CD14-positive monocyte (primary cell): ENCODE measurements at regions not wholly inside any gene's neighbourhood (a gene's known extent, or its start where the extent isn't known, plus 50 kb on each side); places are given as distances from the start of the nearest gene placed in this dataset.

Experiments
- DNase-seq, 3 donors: peaks; one replicate each; pipeline ENCODE4 v3.0.0-alpha.2; 2011 to 2022
- H2AFZ ChIP-seq: 2 replicates; pipeline ENCODE4 v1.6.0; 2012; ENCODE audit warnings: mild to moderate bottlenecking, low read depth, low read length, inconsistent platforms; ENCODE audit not compliant: insufficient read depth, poor library complexity, severe bottlenecking
- H3K27ac ChIP-seq, 2 donors: 1 replicate in 1 of 2; 2 replicates in 1 of 2; pipeline ENCODE4 v1.5.1; 2012 to 2013; ENCODE audit warnings: low read length in 2 of 2, control low read depth in 1 of 2, inconsistent platforms in 1 of 2, low read depth in 1 of 2, mild to moderate bottlenecking in 1 of 2
- H3K27me3 ChIP-seq, 2 donors: one replicate each; pipeline versions ENCODE4 v1.6.0 to v1.6.1; 2011 to 2013; ENCODE audit warnings: low read length in 2 of 2; ENCODE audit not compliant: control insufficient read depth in 2 of 2, insufficient read depth in 2 of 2
- H3K36me3 ChIP-seq, 2 donors: replicated peaks in 1 of 2; 1 replicate in 1 of 2; 2 replicates in 1 of 2; pipeline versions ENCODE4 v1.5.1 to v1.6.1; 2012 to 2013; ENCODE audit warnings: low read length in 2 of 2, control low read depth in 1 of 2, inconsistent platforms in 1 of 2, mild to moderate bottlenecking in 1 of 2; ENCODE audit not compliant: insufficient read depth in 2 of 2, control insufficient read depth in 1 of 2
- H3K4me1 ChIP-seq, 2 donors: 1 replicate in 1 of 2; 2 replicates in 1 of 2; pipeline versions ENCODE4 v1.5.1 to v1.6.1; 2012 to 2013; ENCODE audit warnings: low read length in 2 of 2, control low read depth in 1 of 2, inconsistent platforms in 1 of 2, mild to moderate bottlenecking in 1 of 2, moderate library complexity in 1 of 2; ENCODE audit not compliant: insufficient read depth in 2 of 2, control insufficient read depth in 1 of 2
- H3K4me2 ChIP-seq: replicated peaks from 2 replicates; pipeline ENCODE3; 2012; ENCODE audit warnings: low read length, moderate library complexity, mild to moderate bottlenecking; ENCODE audit not compliant: poor library complexity, severe bottlenecking; ENCODE audit errors: extremely low read depth
- H3K4me3 ChIP-seq, 3 experiments: fragments of 200-600 bp in 1 of 3; sonication (generic) in 1 of 3; replicated peaks in 1 of 3; 1 replicate in 2 of 3; 2 replicates in 1 of 3; pipeline ENCODE4 v1.5.1; 2011 to 2013; ENCODE audit warnings: low read length in 3 of 3, mild to moderate bottlenecking in 3 of 3, control low read depth in 2 of 3, low read depth in 2 of 3, inconsistent platforms in 1 of 3, moderate library complexity in 1 of 3
- H3K79me2 ChIP-seq: 2 replicates; pipeline ENCODE4 v1.6.0; 2012; ENCODE audit warnings: mild to moderate bottlenecking, control low read depth, inconsistent platforms, low read length, moderate library complexity; ENCODE audit not compliant: insufficient read depth
- H3K9ac ChIP-seq: 2 replicates; pipeline ENCODE4 v1.6.0; 2017; ENCODE audit warnings: low read length, mild to moderate bottlenecking; ENCODE audit not compliant: insufficient read depth, poor library complexity, severe bottlenecking
- H3K9me3 ChIP-seq, 2 donors: replicated peaks in 1 of 2; 1 replicate in 1 of 2; 2 replicates in 1 of 2; pipeline versions ENCODE4 v1.5.1 to v1.6.1; 2012 to 2013; ENCODE audit warnings: low read length in 2 of 2, control low read depth in 1 of 2; ENCODE audit not compliant: control insufficient read depth in 1 of 2, insufficient read depth in 1 of 2
- H4K20me1 ChIP-seq: 2 replicates; pipeline ENCODE4 v1.6.0; 2012; ENCODE audit warnings: mild to moderate bottlenecking, low read length, control low read depth, moderate library complexity; ENCODE audit not compliant: insufficient read depth
- H3K27ac Mint-ChIP-seq, 7 donors: one replicate each; pipeline ENCODE4 v1.8.0; 2020; ENCODE audit warnings: mild to moderate bottlenecking in 7 of 7, mixed read lengths in 7 of 7, moderate library complexity in 6 of 7, inconsistent platforms in 2 of 7
- H3K27me3 Mint-ChIP-seq, 3 donors: one replicate each; pipeline ENCODE4 v1.8.0; 2021 to 2022; ENCODE audit warnings: low read depth in 3 of 3, mild to moderate bottlenecking in 3 of 3, mixed read lengths in 3 of 3, moderate library complexity in 3 of 3, inconsistent platforms in 1 of 3
- H3K36me3 Mint-ChIP-seq, 2 donors: one replicate each; pipeline ENCODE4 v1.8.0; 2020; ENCODE audit warnings: mixed read lengths in 2 of 2, inconsistent platforms in 1 of 2, mild to moderate bottlenecking in 1 of 2
- H3K4me1 Mint-ChIP-seq: one replicate; pipeline ENCODE4 v1.8.0; 2020; ENCODE audit warnings: mild to moderate bottlenecking, mixed read lengths
- H3K4me3 Mint-ChIP-seq, 2 donors: one replicate each; pipeline ENCODE4 v1.8.0; 2020; ENCODE audit warnings: mild to moderate bottlenecking in 2 of 2, mixed read lengths in 2 of 2, moderate library complexity in 1 of 2
- H3K9me3 Mint-ChIP-seq, 7 donors: one replicate each; pipeline ENCODE4 v1.8.0; 2020 to 2022; ENCODE audit warnings: mixed read lengths in 7 of 7, mild to moderate bottlenecking in 6 of 7, moderate library complexity in 6 of 7, inconsistent platforms in 2 of 7
- WGBS: methylation state at CpG from one replicate; pipeline ENCODE4 v1.1.5; 2013; ENCODE audit warnings: missing lambda C conversion rate; ENCODE audit not compliant: insufficient coverage; 5-methylcytosine and 5-hydroxymethylcytosine counted together
- intact Hi-C, 2 donors: fragments of 100-400 bp; cut with micrococcal nuclease; formaldehyde crosslinking; loops; one replicate each; pipeline versions ENCODE4 v1.15.0 to v1.15.1; 2023
- TF ChIP-seq, protein P1 (sequence below): fragments of 200-600 bp; IDR thresholded peaks from one replicate; pipeline ENCODE4 v1.8.0; 2022; ENCODE audit warnings: antibody characterized with exemption, mild to moderate bottlenecking

DNA sequence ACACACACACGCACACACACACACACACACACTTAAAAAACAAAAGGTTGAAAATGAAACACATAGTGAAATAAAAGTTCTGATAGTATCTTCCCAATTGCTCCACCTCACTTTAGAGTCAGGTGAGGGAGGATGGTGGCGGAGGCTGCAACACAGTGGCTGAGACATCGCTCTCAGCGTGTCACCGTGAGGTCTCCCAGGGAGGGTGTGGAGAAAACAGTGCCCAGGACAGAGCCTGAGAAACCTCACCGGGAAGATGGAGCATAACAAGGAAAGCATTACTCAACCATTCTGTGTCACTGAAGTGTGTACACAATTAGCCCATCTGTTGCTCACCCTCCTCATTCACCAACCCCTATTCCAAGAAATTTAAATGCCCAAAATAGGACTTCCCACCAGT lies 111.4 kb upstream of the USP29 start:
- no peak overlapping the region for H3K9ac ChIP-seq
- no peak overlapping the region for H3K4me2 ChIP-seq
- H4K20me1 ChIP-seq = no peaks in the 10 kb centered on the region
- no peak overlapping the region for H2AFZ ChIP-seq
- TF ChIP-seq, protein P1, sequence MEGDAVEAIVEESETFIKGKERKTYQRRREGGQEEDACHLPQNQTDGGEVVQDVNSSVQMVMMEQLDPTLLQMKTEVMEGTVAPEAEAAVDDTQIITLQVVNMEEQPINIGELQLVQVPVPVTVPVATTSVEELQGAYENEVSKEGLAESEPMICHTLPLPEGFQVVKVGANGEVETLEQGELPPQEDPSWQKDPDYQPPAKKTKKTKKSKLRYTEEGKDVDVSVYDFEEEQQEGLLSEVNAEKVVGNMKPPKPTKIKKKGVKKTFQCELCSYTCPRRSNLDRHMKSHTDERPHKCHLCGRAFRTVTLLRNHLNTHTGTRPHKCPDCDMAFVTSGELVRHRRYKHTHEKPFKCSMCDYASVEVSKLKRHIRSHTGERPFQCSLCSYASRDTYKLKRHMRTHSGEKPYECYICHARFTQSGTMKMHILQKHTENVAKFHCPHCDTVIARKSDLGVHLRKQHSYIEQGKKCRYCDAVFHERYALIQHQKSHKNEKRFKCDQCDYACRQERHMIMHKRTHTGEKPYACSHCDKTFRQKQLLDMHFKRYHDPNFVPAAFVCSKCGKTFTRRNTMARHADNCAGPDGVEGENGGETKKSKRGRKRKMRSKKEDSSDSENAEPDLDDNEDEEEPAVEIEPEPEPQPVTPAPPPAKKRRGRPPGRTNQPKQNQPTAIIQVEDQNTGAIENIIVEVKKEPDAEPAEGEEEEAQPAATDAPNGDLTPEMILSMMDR = no peak
- peaks cover 78 to 81% of the 10 kb centered on the region in 2 donors for H3K9me3 ChIP-seq
- Mint-ChIP-seq H3K9me3 (peaks cover 45 to 77% (median 72%) of the 10 kb centered on the region in 7 donors), H3K27ac (no peak overlapping the region), H3K36me3 (no peaks in the 10 kb centered on the region), H3K27me3 (peaks cover 0 to 1% (median 0%) of the 10 kb centered on the region in 3 donors), H3K4me3 (no peak overlapping the region), H3K4me1 (no peaks in the 10 kb centered on the region)
- intact Hi-C loops = no loop called here
- 94% methylated on average over 3 of the region's 6 CpGs for WGBS
- H3K79me2 ChIP-seq = no peaks in the 10 kb centered on the region
- H3K27me3 ChIP-seq = no peaks in the 10 kb centered on the region
- H3K36me3 ChIP-seq = no peaks in the 10 kb centered on the region
- no peak for DNase-seq
- H3K4me1 ChIP-seq = no peaks in the 10 kb centered on the region
- H3K4me3 ChIP-seq = no peak overlapping the region
- no peak overlapping the region for H3K27ac ChIP-seq

DNA sequence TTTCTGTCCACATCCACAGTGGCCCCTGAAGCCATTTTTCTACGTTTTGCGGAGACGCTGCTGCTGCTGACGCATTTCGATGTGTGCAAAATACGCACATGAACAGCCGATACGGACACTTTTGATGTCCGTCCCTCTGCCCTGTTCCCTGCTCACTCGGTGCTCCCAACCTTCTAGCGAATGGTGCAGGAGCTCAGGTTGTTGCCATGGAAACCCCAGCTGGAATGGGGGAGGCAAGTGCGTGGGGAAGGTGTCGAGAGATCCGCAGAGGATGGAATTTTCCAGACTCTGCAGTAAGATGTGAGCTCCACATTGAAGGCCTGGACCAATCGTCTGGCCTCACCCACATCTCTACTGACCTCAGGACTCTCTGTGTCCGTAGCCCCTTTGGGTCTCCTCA lies 109.2 kb upstream of the USP29 start:
- H3K36me3 Mint-ChIP-seq = no peaks in the 10 kb centered on the region
- WGBS = 87% methylated on average over 13 of the region's 16 CpGs
- H3K27ac Mint-ChIP-seq = no peak overlapping the region
- Histone ChIP-seq H3K9ac (no peak overlapping the region), H4K20me1 (no peaks in the 10 kb centered on the region), H3K4me2 (no peak overlapping the region), H2AFZ (no peak overlapping the region), H3K9me3 (peaks cover 83 to 90% of the 10 kb centered on the region in 2 donors), H3K27ac (no peak overlapping the region), H3K27me3 (no peaks in the 10 kb centered on the region), H3K36me3 (no peaks in the 10 kb centered on the region), H3K4me1 (no peaks in the 10 kb centered on the region), H3K4me3 (no peak overlapping the region), H3K79me2 (no peaks in the 10 kb centered on the region)
- H3K9me3 Mint-ChIP-seq = peaks cover 47 to 82% (median 78%) of the 10 kb centered on the region in 7 donors
- no peaks in the 10 kb centered on the region for H3K4me1 Mint-ChIP-seq
- DNase-seq = no peak
- intact Hi-C loops = no loop called here
- peaks cover 0 to 2% (median 1%) of the 10 kb centered on the region in 3 donors for H3K27me3 Mint-ChIP-seq
- TF ChIP-seq, protein P1 = no peak
- H3K4me3 Mint-ChIP-seq = no peak overlapping the region
